Inferior parietal cortex (tissue), 1 donor: ENCODE measurements at regions not wholly inside any gene's neighbourhood (a gene's known extent, or its start where the extent isn't known, plus 50 kb on each side); places are given as distances from the start of the nearest gene placed in this dataset.

Experiments
- DNase-seq: peaks from one replicate; pipeline ENCODE4 v3.0.0-alpha.2; 2016; ENCODE audit errors: extremely low spot score

DNA sequence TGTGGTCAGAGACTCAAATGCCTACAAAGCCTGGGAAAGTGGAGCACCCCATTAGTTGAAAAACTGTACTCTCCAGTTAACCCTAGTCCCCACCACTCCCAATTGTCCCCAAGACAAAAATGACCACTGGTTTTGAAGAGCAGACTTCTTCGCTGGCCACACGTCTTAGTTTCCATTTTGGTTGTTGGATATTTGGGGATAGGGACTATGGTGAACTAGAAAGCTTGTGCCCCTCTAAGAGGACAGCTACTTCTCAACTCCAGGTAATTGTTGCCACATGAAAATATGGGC lies 109.4 kb upstream of the SPRY4 start:
- no peak for DNase-seq

DNA sequence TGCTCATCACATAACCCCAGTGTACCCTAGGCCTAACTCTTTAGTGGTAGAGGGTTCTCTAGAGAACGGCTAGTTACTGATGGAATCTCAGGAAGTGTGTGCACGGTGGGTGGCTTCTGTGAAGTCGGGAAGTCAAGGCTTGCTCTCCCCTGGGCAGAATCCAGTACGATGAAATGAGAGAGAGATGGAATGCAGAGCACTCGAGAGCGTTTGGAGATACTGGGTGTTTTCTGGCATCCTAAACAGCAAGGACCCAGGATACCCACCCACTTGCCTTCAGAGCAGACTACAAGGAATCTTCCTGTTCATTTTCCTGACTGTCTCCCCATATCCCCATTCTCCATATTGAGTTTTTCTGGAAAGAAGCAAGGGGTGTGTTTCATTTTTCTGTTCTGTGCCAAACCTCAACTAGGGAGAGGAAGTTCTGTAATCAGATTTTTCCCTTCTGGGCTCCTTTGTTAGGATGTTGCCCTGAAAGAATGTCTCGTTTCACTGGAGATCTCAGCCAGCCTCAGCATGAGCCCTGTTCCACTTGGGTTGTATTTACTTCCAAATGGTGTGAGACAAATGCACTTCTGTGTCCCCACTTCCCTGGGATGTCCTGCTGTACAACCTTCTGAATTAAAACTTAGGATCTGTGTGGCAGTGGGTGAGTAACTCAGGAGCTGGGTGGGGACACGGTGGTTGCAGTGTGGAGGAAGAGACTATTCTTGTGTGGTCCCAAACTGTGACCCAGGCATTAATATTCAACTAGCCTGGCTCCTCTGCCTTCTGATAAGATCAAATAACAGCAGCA lies 108.9 kb upstream of the SPRY4 start:
- DNase-seq, result no peak

DNA sequence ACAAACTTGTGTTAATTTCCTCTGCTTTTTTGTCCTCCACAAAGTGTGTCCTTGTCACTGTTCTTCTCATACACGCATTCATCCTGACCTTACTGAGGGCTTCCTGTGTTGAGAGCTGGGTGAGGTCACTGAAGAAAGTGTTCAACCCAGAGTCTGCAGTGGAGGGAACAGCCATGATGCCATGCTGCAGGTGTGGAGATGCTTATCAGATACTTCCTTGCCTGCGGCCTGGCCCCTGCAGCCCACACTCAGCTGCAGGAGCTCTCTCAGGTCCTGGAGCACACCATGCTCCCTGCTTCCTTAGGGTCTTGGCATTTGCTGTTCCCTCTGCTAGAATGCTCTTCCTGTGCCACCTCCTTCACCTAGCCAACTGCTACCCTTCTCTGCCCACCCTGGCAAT lies 108.1 kb upstream of the SPRY4 start:
- DNase-seq, result no peak

DNA sequence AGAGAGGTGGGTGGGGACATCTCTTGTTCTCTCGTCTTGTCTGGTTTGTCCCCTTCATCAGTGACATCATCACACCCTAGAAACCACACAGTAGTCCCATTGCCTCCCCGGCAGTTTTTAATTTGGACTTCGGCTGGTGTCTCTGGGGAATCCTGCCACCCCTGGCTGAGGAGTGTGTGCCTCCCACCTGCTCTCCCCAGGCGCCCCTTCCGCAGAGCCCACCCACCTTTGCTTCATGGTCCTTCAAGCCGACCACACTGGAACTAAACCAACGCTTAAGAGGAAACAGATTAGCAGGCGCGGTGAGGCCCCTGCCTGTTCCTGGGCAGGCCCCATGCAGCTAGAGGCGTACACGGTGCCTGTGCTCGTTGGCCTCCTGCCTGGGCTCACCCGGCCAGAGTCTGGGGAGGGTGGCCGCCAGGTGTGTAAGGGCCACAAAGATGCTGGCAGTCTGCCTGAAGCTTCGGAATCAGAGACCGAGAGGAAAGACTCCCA lies 107.6 kb upstream of the SPRY4 start:
- DNase-seq, result no peak

DNA sequence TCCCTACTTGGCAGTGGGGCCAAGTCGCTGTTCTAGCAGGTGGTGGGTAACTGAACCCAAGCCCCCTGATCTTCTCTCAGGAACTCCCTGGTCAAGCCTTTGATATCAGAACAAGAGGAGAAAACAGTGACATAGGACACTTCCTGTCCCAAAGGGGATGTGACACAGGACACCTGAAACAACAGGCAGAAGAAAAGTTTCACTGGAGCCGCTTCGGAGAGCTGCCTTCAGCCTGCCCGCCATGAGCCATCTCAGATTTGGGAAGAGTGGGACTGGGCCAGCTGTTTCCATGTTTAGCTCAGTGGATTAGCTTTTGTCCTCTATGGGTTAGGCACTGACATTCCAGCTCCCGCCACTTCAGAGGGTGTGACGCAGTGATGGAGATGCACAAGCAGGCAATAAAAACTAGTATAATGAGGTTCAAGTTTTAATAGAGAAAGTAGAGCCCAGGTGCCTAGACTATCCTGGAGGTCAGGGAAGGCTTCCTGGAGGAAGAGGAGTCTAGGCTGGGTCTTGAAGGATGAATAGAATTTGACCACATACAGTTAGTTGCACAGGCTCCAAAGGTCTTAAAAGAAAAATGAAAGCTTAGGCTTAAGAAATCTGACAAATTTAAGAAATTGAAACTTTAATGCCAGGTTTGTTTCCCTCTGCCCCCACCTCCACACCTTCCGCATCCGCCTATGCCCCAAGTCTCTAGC lies 104.1 kb upstream of the SPRY4 start:
- no peak for DNase-seq

DNA sequence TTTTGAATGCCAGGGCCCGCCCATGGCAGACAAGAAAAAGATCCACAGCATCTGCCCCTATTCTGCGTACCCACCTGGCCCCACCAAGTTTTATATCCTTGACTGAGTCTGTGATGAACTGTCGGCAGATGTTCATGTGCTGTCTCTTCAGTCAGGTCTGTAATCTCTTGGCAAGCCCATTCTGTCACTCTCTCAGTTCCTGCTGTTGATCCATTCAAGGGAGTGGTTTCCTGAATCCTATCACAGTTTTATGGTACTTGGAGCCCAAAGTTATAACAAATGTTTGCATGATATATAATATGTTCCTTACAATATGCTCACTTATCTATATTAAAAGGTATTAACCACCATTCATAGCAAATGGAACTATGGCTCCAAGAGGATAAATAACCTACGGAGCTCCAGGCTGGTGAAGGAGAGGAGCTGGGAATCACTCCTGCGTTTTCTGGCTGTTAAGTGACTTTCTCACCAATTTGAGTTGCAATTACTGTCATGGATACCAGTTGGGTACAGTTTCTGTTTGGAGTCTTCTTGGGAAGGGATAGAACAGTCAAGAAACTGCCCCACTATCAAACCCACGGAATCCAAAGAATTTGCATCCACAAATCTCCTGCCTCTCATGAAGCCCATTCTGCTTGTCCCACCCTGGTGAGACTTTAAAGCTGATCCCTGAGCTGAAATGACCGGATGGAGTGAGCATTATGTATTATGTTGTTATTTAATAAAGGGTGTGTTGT lies 103.4 kb upstream of the SPRY4 start:
- DNase-seq, result no peak

DNA sequence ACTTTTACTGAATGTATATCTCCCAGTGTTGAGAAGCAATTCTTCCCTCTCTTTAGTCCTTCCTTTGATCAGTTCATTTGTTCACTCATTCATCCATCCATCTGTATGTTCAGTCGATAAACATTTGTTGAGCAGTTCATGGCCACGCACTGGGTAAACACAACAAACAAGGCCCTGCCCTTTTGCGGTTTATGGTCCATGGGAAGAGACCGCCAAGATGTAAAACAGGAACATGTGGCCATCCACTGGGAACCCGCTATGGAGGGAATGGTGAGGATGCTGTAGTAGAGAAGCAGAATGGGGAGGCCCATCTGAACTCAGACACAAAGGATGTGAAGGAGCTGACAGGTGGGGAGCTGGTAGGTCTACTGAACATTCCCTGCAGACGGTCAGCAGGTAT lies 102.7 kb upstream of the SPRY4 start:
- no peak for DNase-seq

DNA sequence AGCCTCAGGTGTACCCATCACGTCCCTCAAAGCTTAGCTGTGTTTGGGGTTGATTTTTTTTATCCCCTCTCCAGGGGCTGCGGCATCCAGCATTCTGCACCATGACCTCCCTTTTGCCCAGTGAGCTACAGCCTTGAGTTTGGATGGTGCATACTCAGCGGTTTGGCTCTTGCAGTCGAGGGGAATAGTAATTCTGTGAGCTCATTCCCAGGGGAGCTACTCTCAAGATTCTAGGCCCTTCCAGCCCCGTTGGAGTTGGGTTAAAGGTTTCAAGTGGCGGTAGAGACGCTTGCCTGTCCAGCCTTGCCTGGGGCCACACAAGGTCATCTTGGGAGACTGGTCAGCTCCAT lies 102.2 kb upstream of the SPRY4 start:
- no peak for DNase-seq

DNA sequence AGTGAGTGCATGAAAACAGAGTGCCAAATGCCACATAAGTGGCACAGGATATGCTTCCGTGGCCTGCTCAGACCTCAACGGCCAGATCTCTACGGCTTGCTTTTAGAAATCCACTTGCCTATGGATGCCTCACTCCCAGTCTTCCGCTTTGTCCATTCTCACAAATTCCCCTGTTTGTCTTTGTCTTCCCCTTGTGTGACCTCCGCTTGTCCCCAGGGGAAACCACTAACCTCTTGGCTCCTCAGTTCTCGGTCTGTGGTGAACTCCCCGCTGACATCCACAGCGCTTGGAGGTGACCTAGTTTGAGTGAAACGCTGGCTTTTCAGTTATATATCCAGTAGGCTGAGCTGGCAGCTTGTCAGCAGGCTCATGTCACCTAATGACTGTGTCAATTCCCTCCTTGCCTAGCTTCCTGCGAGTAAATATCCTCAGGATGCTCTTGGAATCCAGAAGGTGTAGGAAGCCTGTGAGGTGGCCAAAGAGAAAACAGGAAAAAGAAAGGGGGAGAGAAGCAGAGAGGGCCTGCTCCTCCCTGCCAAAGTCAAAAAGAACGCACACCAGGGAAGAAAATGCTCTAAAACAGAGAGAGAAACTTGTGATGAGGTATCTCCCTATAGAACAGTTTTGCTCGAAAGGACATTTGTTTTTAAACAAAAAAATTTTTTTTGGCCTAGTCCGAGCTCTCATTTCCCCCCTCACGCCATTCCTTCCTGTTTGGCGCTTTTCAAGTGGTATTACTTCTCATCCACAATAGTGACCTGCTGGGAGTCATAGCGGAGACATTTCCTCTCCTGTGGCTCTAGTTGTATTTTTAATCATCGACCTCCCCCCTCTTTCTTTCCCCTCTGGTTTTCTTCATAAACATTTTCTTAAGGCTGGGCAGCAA lies 101.6 kb upstream of the SPRY4 start:
- no peak for DNase-seq

DNA sequence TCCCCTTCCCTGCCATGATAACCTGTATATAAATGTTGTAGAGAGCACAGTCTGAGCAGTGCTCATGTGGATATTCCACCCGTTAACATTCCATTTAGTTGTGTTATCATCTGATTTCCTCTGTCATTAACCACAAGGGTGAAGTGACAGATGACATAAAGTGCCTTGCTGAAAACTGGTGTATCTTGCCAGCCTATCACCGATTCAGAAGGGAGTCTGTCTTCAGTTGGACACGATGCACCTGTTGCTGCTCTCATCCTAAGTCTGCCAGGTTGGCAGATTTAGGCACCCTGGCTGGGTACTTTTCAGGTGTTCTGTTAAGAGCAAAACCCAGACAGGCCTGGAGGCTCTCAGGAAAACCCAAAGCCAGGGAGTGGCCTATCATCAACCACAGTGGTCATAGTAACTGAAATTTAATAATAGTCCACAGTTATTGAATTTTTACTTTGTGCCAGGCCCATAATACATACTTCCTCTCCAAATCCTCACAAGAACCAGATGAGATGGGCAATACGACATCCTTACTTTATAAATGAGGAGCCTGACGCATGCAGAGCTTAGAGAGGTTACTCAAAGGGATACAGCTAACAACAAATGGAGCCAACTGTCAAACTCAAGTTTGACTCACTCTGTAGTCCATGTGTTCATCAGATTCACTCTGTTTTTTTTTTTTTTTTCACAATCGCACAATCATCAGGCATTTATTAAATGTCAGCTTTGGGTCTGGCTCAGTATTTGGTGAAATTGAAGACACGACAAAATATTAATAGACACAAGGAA lies 100.7 kb upstream of the SPRY4 start:
- DNase-seq, result no peak

DNA sequence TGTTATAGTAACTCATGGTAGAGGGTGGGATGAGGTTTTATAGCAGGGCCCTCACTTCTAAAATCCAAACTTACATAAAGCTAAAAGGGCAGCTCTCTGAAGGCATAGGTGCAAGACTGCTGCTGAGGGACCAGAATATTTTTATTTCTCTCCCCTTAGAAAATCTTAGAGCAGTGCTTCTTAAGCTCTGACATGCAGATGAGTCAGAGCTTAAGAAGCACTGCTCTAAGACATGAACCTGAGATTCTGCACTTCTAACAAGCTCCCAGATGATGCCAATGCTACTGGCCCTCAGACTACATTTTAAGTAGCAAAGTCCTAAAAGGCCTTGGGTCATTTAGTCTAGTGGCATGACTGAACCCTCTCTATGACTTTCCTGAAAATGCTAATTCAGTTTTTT lies 97.6 kb upstream of the SPRY4 start:
- DNase-seq, result no peak

DNA sequence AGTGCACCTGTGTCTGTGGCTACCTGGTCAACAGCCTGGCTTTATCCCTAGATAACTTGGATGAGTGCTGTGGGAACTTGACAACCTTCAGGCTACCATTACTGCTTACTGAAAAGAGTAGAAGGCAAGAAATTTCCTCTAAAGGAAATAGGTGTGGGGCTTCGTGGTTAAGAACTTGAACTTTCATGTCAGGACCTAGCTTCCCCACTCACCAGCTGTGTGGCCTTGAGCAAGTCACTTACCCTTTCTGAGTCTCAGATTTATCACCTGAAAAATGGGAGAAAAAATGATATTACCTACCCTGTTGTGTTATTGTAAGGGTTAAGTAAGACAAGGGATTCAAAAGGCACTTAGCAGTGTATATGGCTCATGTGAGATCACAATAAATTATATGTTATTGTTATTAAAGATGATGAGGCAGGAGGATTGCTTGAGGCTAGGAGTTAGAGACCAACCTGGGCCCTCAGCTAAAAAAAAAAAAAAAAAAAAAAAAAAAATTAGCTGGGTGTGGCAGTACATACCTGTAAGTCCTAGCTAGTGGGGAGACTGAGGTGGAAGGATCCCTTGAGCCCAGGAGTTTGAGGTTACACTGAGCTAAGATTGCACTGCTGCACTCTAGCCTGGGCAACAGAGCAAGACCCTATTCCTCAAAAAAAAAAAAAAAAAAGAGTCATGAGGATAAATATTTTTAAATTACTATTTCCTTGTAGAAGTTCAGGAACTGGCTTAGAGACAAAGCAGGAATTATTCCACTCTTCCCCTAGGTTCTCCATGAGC lies 97.0 kb upstream of the SPRY4 start:
- DNase-seq, result no peak

DNA sequence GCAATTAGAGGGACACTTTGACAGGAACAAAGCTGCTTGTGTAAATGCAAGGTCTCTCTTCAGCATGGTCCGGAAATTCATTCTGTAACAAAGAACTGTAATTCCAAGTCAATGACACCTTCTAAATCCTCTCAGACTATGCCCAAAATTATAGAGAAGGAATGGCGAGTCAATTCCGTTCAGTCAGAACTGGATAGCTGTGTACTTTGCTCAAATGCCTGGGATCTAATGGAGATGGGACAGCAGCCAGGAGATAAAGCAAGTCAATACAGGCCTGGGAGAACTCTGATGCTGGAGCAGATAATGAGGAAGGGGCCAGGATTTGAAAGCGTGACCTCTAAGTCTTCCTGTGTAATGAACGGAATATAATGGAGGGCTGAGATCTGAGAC lies 96.4 kb upstream of the SPRY4 start:
- DNase-seq, result no peak

DNA sequence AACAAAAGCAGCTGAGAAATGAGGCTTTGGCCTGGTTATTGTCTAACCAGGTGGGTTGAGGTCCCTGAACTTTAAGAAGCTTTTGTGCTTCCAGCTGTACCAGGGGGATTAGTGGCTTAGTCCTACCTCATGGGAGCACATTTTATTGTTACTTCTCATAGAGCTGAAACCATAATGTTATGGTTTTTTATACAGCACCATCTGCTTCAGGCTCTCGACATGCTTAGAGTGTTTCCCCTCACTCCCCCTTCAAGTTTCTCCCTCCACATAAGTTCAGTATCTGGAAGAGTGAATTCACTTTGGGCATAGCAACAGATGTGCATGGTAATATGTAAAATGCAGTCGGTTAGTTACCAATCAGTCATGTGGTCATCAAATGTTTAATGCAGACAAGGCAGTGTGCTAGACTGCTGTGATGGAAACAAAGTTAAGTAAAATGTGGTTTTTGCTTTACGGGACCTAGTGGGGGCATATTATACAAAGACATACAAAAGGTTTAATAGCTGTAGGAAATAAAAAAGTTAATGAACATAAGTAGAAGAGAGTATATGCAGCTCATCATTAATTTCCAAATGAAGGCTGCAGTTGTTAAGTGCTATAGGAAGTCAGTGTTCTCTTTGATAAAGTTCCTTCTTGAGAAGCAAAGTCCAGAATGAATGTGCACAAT lies 95.9 kb upstream of the SPRY4 start:
- DNase-seq, result no peak

DNA sequence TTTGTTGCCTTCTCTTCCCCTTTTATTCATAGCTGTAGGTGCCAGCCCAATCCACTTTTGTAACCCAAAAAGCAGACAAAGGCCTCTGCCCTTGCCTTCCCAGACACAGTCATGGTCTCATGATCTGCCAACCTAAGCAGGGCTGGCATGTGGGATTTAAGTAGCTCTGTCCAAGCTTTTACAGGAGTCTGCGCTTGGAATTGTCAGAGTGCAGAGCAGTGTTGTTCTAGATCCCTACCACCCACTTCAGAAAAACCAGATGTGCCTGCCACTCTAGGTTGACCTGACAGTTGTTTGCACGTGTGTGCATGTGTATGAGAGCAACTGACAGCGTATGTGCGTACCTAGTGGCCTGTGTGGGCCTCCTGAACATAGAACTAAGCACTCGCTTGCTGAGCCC lies 87.8 kb upstream of the SPRY4 start:
- DNase-seq, result no peak

DNA sequence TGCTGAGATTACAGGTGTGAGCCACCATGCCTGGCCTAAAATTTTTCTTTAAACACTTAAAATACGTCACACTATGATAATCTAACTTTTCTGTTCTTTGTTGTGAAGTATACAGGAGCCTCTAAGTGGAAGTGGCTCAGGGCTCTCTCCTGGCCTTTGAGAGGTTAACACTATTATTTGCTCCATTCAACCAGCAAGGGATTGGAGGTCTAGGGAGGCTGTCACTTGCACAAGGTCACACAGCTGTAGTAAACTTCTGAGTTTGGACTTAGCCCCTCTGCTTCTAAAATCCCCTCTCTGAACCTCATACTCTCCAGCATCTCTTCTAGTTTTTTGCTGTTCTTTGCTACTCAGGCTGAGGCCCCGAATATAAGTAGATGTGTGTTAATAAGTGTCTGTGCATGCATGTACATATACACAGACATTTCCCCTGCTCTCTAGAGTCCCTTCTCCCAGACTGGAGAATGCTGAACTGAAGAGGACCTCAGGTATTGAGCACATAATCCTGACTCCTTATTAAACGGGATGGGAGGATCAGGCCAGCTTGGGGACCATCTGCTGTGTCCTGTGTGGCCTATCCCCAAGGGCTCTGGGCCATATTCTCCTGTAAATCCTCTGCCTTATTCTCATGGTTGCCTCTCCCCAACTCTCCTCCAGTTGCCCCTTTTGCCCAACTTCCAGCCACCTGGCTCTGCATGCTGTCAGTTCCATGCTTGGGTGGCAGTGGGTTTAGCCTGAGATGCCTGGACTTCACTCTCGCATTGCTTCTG lies 87.0 kb upstream of the SPRY4 start:
- DNase-seq, result no peak

DNA sequence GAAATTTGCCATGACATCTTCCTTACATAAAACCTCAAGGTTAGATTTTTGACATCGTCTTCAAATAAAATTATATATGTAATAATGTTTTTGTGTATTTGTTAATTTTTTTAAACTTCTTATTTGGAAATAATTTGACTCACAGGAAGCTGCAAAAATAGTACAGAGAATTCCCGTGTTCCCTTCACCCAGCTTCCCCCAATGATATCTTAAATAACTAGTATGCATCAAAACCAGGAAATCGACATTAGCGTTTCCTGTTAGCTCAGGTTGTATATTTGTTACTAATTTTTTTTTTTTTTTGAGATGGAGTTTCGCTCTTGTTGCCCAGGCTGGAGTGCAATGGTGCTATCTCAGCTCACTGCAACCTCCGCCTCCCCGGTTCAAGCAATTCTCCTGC lies 86.3 kb upstream of the SPRY4 start:
- DNase-seq, result no peak

DNA sequence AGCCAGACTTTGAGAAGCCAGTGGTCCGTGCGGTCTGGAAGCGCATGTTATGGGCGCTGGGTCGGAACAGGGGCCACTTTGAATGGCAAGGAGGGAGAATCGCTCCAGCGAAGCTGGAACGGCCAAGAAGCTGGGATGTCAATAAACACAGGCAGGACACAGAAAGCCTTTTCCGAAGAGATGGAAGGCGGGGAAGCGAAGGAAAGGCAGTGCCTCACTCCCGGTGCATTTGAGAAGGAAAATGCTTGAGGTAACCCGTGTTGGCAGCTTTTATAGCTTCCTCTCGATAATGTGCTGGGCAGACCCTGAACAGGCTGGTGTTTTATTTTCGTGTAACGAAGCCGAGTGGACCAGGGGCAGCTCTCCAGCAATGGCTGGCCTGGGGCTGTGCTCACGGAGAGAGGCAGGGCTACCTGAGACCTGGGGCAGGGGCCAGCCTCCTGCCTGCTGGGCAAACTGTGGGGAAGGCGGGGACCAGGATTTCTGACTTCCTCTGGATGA lies 84.2 kb upstream of the SPRY4 start:
- no peak for DNase-seq

DNA sequence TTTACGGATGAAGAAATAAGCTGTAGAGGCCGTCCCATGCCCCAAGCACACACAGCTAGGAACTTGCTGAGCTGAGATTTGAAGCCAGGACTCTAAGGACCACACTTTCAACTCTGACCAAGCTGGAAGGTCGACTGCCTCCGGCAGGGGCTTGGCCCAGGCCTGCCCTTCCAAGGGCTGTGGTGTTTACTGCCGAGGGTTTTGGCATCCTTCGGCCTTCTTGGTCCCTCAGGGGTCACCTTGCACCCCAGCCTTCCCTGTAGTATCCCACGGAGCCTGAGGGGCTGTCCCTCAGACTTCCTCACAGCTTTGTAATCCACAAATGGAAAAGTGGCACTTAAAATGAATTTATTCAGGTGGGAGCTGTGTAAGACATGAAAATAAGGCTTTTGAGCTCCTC lies 83.7 kb upstream of the SPRY4 start:
- no peak for DNase-seq
